ENCODE measurements at regions not wholly inside any gene's neighbourhood (a gene's known extent, or its start where the extent isn't known, plus 50 kb on each side); places are given as distances from the start of the nearest gene placed in this dataset.

- TF ChIP-seq POLR2AphosphoS5 (IDR thresholded peaks at IDR 0.05; ENCODE audit: borderline replicate concordance, low read depth, low read length) (no peak), EZH2 (IDR thresholded peaks at IDR 0.05) (no peak)
Measured at GRCh38 chr20:18979132-18979531, 165.5 kb downstream of the SCP2D1 start.
